ENCODE measurements at regions not wholly inside any gene's neighbourhood (a gene's known extent, or its start where the extent isn't known, plus 50 kb on each side); places are given as distances from the start of the nearest gene placed in this dataset.
"Not testable (repeated sequence)": the region's sequence is repeated elsewhere in the genome, so short reads cannot be mapped to it uniquely, and the experiment has no call there.

DNA sequence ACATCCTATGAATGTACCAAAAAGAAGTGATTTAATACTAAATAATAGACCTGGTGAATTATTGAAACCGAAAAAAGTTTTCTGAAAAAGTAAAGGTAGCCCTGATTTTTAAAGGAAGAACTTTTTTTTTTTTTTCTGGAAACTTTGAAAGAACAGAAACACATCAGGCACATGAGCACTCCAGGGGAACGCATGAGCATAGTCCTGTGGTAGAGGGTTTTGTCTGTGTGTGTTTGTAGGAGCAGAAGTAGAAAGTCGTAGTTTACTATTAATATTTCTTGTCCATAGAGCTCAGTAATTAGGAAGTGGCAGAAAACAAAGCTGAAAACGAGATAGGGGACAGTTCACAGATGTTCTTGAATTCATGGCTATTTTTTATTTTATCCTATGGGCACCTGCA is 1175.9 kb upstream of the B3GALT2 start:
- 29% methylated on average over 4 of the region's 4 CpGs for WGBS (ENCODE audit: missing lambda C conversion rate)
- no peak for DNase-seq (ENCODE audit: low read depth in 1 of 2, low spot score in 1 of 2)
- no peak for ATAC-seq
- H3K4me3 ChIP-seq = no peak overlapping the region
- H3K9me3 ChIP-seq = no peaks in the 10 kb centered on the region
- H3K4me2 ChIP-seq = no peak overlapping the region
- H3K27ac ChIP-seq = no peak overlapping the region
- H3K4me1 ChIP-seq = no peaks in the 10 kb centered on the region
- TF ChIP-seq, protein P1, sequence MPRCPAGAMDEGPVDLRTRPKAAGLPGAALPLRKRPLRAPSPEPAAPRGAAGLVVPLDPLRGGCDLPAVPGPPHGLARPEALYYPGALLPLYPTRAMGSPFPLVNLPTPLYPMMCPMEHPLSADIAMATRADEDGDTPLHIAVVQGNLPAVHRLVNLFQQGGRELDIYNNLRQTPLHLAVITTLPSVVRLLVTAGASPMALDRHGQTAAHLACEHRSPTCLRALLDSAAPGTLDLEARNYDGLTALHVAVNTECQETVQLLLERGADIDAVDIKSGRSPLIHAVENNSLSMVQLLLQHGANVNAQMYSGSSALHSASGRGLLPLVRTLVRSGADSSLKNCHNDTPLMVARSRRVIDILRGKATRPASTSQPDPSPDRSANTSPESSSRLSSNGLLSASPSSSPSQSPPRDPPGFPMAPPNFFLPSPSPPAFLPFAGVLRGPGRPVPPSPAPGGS (IDR thresholded peaks at IDR 0.05) = no peak
- TF ChIP-seq, protein P2, sequence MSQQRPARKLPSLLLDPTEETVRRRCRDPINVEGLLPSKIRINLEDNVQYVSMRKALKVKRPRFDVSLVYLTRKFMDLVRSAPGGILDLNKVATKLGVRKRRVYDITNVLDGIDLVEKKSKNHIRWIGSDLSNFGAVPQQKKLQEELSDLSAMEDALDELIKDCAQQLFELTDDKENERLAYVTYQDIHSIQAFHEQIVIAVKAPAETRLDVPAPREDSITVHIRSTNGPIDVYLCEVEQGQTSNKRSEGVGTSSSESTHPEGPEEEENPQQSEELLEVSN (IDR thresholded peaks at IDR 0.05; ENCODE audit: borderline replicate concordance, low read depth) = no peak
- ChIA-PET CTCF (no interaction called here), POLR2A (no interaction called here)
- FAIRE-seq = no peak

DNA sequence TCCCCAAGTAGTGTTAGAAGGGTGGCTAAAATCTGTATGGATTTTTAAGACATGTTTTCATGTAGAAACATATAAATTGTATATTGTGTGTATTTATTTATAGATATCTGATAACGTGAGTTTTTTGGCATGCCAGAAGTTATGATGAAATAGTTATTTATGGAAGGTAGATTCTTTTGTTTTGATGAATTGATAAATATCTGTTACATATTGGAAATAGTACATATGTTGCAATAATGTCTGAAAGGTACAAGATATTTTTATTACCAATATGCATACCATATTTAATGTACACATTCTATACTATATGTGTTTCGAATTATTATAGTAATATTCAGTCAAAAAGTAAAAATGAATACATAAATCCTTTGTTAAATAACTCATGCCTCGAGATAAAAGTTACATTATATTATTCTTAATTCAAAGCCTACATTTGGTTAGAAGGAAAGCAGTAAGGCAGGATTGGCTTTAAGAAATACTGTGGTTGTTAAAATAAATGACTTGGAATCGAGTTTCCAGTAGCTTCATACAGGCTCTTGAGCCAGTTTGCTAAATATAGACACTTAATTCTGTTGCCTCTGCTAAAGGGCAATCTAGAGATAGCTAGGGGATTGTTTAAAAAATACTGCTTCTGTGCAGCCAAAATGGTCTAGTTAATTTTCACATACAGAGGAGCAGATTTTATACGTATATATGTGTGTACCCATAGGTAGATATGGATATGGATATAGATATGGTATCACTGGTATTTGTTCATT is 1175.1 kb upstream of the B3GALT2 start:
- Histone ChIP-seq H3K9me3 (no peaks in the 10 kb centered on the region), H3K4me2 (no peak overlapping the region), H3K4me1 (no peaks in the 10 kb centered on the region), H3K27ac (no peak overlapping the region), H3K4me3 (no peak overlapping the region)
- ChIA-PET CTCF (no interaction called here), POLR2A (no interaction called here)
- DNase-seq (ENCODE audit: low read depth in 1 of 2, low spot score in 1 of 2) (no peak), FAIRE-seq (no peak), ATAC-seq (no peak)
- 27% methylated on average over 5 of the region's 5 CpGs for WGBS (ENCODE audit: missing lambda C conversion rate)
- TF ChIP-seq KDM5A (IDR thresholded peaks at IDR 0.05) (no peak), MAFK (IDR thresholded peaks at IDR 0.05; ENCODE audit: partially characterized antibody) (no peak)

DNA sequence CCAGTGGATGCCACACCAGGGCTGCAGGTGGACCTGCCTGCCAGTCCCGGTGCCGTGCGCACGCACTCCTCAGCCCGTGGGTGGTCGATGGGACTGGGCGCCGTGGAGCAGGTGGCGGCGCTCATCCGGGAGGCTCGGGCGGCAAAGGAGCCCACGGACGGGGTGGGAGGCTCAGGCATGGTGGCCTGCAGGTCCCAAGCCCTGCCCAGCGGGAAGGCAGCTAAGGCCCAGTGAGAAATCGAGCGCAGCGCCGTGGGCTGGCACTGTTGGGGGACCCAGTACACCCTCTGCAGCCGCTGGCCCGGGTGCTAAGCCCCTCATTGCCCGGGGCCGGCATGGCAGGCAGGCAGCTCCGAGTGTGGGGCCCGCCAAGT is 1171.8 kb upstream of the B3GALT2 start:
- ChIA-PET CTCF (no interaction called here), POLR2A (no interaction called here)
- Histone ChIP-seq H3K27ac (no peak overlapping the region), H3K9me3 (no peaks in the 10 kb centered on the region), H3K4me2 (no peak overlapping the region), H3K4me1 (no peaks in the 10 kb centered on the region), H3K4me3 (no peak overlapping the region)
- no peak for ATAC-seq
- FAIRE-seq = no peak
- DNase-seq (ENCODE audit: low read depth in 1 of 2, low spot score in 1 of 2) = no peak
- TF ChIP-seq TFCP2L1 (CRISPR knock-in tag; IDR thresholded peaks at IDR 0.05) (no peak), ZSCAN20 (CRISPR knock-in tag; IDR thresholded peaks at IDR 0.05) (no peak), HOXA7 (CRISPR knock-in tag; IDR thresholded peaks at IDR 0.05) (no peak), RFX5 (IDR thresholded peaks at IDR 0.05) (no peak), HOXB5 (CRISPR knock-in tag; IDR thresholded peaks at IDR 0.05) (no peak), FOXS1 (CRISPR knock-in tag; IDR thresholded peaks at IDR 0.05) (no peak)
- TF ChIP-seq, protein P3, sequence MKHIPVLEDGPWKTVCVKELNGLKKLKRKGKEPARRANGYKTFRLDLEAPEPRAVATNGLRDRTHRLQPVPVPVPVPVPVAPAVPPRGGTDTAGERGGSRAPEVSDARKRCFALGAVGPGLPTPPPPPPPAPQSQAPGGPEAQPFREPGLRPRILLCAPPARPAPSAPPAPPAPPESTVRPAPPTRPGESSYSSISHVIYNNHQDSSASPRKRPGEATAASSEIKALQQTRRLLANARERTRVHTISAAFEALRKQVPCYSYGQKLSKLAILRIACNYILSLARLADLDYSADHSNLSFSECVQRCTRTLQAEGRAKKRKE (CRISPR knock-in tag; IDR thresholded peaks at IDR 0.05; ENCODE audit: low read depth) = no peak
- TF ChIP-seq, protein P4, sequence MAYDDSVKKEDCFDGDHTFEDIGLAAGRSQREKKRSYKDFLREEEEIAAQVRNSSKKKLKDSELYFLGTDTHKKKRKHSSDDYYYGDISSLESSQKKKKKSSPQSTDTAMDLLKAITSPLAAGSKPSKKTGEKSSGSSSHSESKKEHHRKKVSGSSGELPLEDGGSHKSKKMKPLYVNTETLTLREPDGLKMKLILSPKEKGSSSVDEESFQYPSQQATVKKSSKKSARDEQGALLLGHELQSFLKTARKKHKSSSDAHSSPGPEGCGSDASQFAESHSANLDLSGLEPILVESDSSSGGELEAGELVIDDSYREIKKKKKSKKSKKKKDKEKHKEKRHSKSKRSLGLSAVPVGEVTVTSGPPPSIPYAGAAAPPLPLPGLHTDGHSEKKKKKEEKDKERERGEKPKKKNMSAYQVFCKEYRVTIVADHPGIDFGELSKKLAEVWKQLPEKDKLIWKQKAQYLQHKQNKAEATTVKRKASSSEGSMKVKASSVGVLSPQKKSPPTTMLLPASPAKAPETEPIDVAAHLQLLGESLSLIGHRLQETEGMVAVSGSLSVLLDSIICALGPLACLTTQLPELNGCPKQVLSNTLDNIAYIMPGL (CRISPR knock-in tag; IDR thresholded peaks at IDR 0.05; ENCODE audit: borderline replicate concordance) = no peak
- WGBS (ENCODE audit: missing lambda C conversion rate) = 80% methylated on average over 22 of the region's 26 CpGs

DNA sequence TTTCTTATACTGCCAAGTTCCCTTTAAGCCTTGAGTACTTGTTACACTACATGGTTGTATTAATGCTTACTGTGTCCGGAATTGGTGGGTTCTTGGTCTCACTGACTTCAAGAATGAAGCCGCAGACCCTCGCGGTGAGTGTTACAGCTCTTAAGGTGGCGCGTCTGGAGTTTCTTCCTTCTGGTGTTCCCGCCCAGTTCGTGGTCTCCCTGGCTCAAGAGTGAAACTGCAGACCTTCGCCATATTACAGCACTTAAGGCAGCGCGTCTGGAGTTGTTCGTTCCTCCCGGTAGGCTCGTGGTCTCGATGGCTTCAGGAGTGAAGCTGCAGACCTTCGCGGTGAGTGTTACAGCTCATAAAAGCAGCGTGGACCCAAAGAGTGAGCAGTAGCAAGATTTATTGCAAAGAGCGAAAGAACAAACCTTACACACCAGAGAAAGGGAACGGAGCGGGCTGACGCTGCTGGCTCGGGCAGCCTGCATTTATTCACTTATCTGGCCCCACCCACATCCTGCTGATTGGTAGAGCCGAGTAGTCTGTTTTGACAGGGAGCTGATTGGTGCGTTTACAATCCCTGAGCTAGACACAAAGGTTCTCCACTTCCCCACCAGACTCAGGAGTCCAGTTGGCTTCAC is 1171.3 kb upstream of the B3GALT2 start:
- H3K9me3 ChIP-seq; ATAC-seq; POLR2A ChIA-PET; FAIRE-seq; CTCF ChIA-PET; DNase-seq (ENCODE audit: low read depth in 1 of 2, low spot score in 1 of 2); H3K4me1 ChIP-seq; H3K27ac ChIP-seq; H3K4me2 ChIP-seq; H3K4me3 ChIP-seq: not testable (repeated sequence)
- 78% methylated on average over 23 of the region's 25 CpGs for WGBS (ENCODE audit: missing lambda C conversion rate)

Data from A549 (cell line).